LNCaP clone FGC (cell line): ENCODE measurements at regions not wholly inside any gene's neighbourhood (a gene's known extent, or its start where the extent isn't known, plus 50 kb on each side); places are given as distances from the start of the nearest gene placed in this dataset.

Source experiments
- DNase-seq: peaks from one replicate; pipeline ENCODE4 v3.0.0-alpha.2; 2011; ENCODE audit warnings: low read depth
- H3K4me3 ChIP-seq: 2 replicates; pipeline ENCODE4 v1.5.1; 2011; ENCODE audit warnings: mild to moderate bottlenecking, low read depth, low read length, control low read depth
- CTCF ChIP-seq: IDR thresholded peaks from 2 replicates; pipeline ENCODE4 v1.5.1; 2012; ENCODE audit warnings: mild to moderate bottlenecking; ENCODE audit not compliant: control insufficient read depth, insufficient read depth; ENCODE audit errors: extremely low read depth

- TF ChIP-seq CTCF: no peak
- H3K4me3 ChIP-seq: no peak overlapping the region
- no peak for DNase-seq
Measured at GRCh38 chr10:6305401-6306321, 102.9 kb downstream of the PFKFB3 start.

GRCh38 chr10:6306917-6307316 lies 104.2 kb downstream of the PFKFB3 start:
- no peak for TF ChIP-seq CTCF
- no peak overlapping the region for H3K4me3 ChIP-seq
- no peak for DNase-seq

GRCh38 chr10:6309816-6310215 lies 107.1 kb downstream of the PFKFB3 start:
- DNase-seq: no peak
- TF ChIP-seq CTCF: no peak
- H3K4me3 ChIP-seq: no peak overlapping the region

GRCh38 chr10:6310977-6311376 lies 108.2 kb downstream of the PFKFB3 start:
- H3K4me3 ChIP-seq: no peak overlapping the region
- no peak for DNase-seq
- no peak for TF ChIP-seq CTCF

- TF ChIP-seq CTCF: no peak
- no peak overlapping the region for H3K4me3 ChIP-seq
- no peak for DNase-seq
Measured at GRCh38 chr10:6311700-6312330, 109.1 kb downstream of the PFKFB3 start.

- no peak for TF ChIP-seq CTCF
- no peak overlapping the region for H3K4me3 ChIP-seq
- no peak for DNase-seq
Measured at GRCh38 chr10:6312636-6313035, 109.9 kb downstream of the PFKFB3 start.
